Cardiac muscle cell (in vitro differentiated cells and primary cell): ENCODE measurements at regions not wholly inside any gene's neighbourhood (a gene's known extent, or its start where the extent isn't known, plus 50 kb on each side); places are given as distances from the start of the nearest gene placed in this dataset.

Experiments used
- DNase-seq, 2 donors: peaks; one replicate each; pipeline versions ENCODE4 v3.0.0 to v3.0.0-alpha.2; 2010 to 2017; ENCODE audit warnings: low read depth in 1 of 2, low spot score in 1 of 2
- H3K27ac ChIP-seq: fragments of 200-600 bp; sonication (generic); 2 replicates; pipeline ENCODE4 v1.5.1; 2016
- H3K27me3 ChIP-seq: fragments of 200-600 bp; sonication (generic); 2 replicates; pipeline ENCODE4 v1.6.0; 2016; ENCODE audit warnings: control low read depth
- H3K36me3 ChIP-seq: fragments of 200-600 bp; sonication (generic); 2 replicates; pipeline ENCODE4 v1.5.1; 2016; ENCODE audit warnings: control low read depth
- H3K4me1 ChIP-seq: fragments of 200-600 bp; sonication (generic); 2 replicates; pipeline ENCODE4 v1.8.1; 2017; ENCODE audit warnings: low read depth, mild to moderate bottlenecking, mixed run types
- H3K4me3 ChIP-seq: fragments of 200-600 bp; sonication (generic); 2 replicates; pipeline ENCODE4 v1.5.1; 2016; ENCODE audit warnings: mild to moderate bottlenecking
- H3K9me3 ChIP-seq: fragments of 200-600 bp; sonication (generic); 2 replicates; pipeline ENCODE4 v1.5.1; 2017; ENCODE audit warnings: low read depth, mild to moderate bottlenecking, control low read depth
- CTCF ChIP-seq: IDR thresholded peaks from 2 replicates; pipeline ENCODE4 v1.5.1; 2012; ENCODE audit warnings: low read depth, mild to moderate bottlenecking, low read length

GRCh38 chr3:99549220-99549619, 89.2 kb upstream of the COL8A1 start:
- no peaks in the 10 kb centered on the region for H3K4me1 ChIP-seq
- TF ChIP-seq CTCF: no peak
- no peak for DNase-seq
- H3K27me3 ChIP-seq: no peaks in the 10 kb centered on the region
- no peak overlapping the region for H3K27ac ChIP-seq
- H3K9me3 ChIP-seq: no peaks in the 10 kb centered on the region
- no peaks in the 10 kb centered on the region for H3K36me3 ChIP-seq
- H3K4me3 ChIP-seq: no peak overlapping the region

GRCh38 chr3:99548674-99549073, 89.7 kb upstream of the COL8A1 start:
- no peak for TF ChIP-seq CTCF
- DNase-seq: no peak
- Histone ChIP-seq H3K4me1 (no peaks in the 10 kb centered on the region), H3K27me3 (no peaks in the 10 kb centered on the region), H3K27ac (no peak overlapping the region), H3K36me3 (no peaks in the 10 kb centered on the region), H3K9me3 (no peaks in the 10 kb centered on the region), H3K4me3 (no peak overlapping the region)

GRCh38 chr3:99545941-99546580, 92.3 kb upstream of the COL8A1 start:
- Histone ChIP-seq H3K27me3 (no peaks in the 10 kb centered on the region), H3K4me1 (no peaks in the 10 kb centered on the region), H3K9me3 (no peaks in the 10 kb centered on the region), H3K27ac (no peak overlapping the region), H3K36me3 (no peaks in the 10 kb centered on the region), H3K4me3 (no peak overlapping the region)
- no peak for TF ChIP-seq CTCF
- DNase-seq: peak in 1 of 2 donors; percentile 57

GRCh38 chr3:99544786-99545281, 93.6 kb upstream of the COL8A1 start:
- DNase-seq: peak in 1 of 2 donors; percentile 74
- H3K36me3 ChIP-seq: no peaks in the 10 kb centered on the region
- H3K4me3 ChIP-seq: no peak overlapping the region
- TF ChIP-seq CTCF: no peak
- H3K9me3 ChIP-seq: no peaks in the 10 kb centered on the region
- no peak overlapping the region for H3K27ac ChIP-seq
- H3K4me1 ChIP-seq: no peaks in the 10 kb centered on the region
- H3K27me3 ChIP-seq: no peaks in the 10 kb centered on the region

- no peaks in the 10 kb centered on the region for H3K4me1 ChIP-seq
- no peak for TF ChIP-seq CTCF
- H3K27me3 ChIP-seq: no peaks in the 10 kb centered on the region
- no peak overlapping the region for H3K4me3 ChIP-seq
- no peak overlapping the region for H3K27ac ChIP-seq
- no peak for DNase-seq
- no peaks in the 10 kb centered on the region for H3K9me3 ChIP-seq
- no peaks in the 10 kb centered on the region for H3K36me3 ChIP-seq
Measured at GRCh38 chr3:99543796-99544195, 94.6 kb upstream of the COL8A1 start.
